ENCODE measurements at regions not wholly inside any gene's neighbourhood (a gene's known extent, or its start where the extent isn't known, plus 50 kb on each side); places are given as distances from the start of the nearest gene placed in this dataset.
"Not testable (repeated sequence)": the region's sequence is repeated elsewhere in the genome, so short reads cannot be mapped to it uniquely, and the experiment has no call there.

GRCh38 chr6:8645212-8645611, 209.9 kb upstream of the SLC35B3 start:
- no peaks in the 10 kb centered on the region for H3K36me3 Mint-ChIP-seq
- DNase-seq (no peak), ATAC-seq (no peak)
- H3K9me3 Mint-ChIP-seq (ENCODE audit: low read depth): peaks cover 25% of the 10 kb centered on the region
- H3K4me1 Mint-ChIP-seq: no peaks in the 10 kb centered on the region
- H3K27me3 Mint-ChIP-seq: no peaks in the 10 kb centered on the region
- no peak overlapping the region for H3K27ac Mint-ChIP-seq
- CTCF ChIA-PET: no interaction called here
- no peak overlapping the region for H3K4me3 Mint-ChIP-seq

GRCh38 chr6:8644306-8644705, 209.0 kb upstream of the SLC35B3 start:
- ATAC-seq (no peak), DNase-seq (no peak)
- CTCF ChIA-PET: no interaction called here
- Mint-ChIP-seq H3K9me3 (ENCODE audit: low read depth) (peaks cover 21% of the 10 kb centered on the region), H3K4me1 (no peaks in the 10 kb centered on the region), H3K36me3 (no peaks in the 10 kb centered on the region), H3K4me3 (no peak overlapping the region), H3K27ac (no peak overlapping the region), H3K27me3 (no peaks in the 10 kb centered on the region)

- ATAC-seq (no peak), DNase-seq (no peak)
- no peak overlapping the region for H3K27ac Mint-ChIP-seq
- no peaks in the 10 kb centered on the region for H3K27me3 Mint-ChIP-seq
- no peaks in the 10 kb centered on the region for H3K36me3 Mint-ChIP-seq
- H3K4me3 Mint-ChIP-seq: no peak overlapping the region
- CTCF ChIA-PET: no interaction called here
- peaks cover 15% of the 10 kb centered on the region for H3K9me3 Mint-ChIP-seq (ENCODE audit: low read depth)
- no peaks in the 10 kb centered on the region for H3K4me1 Mint-ChIP-seq
Measured at GRCh38 chr6:8642854-8643253, 207.5 kb upstream of the SLC35B3 start.

- CTCF ChIA-PET: no interaction called here
- H3K36me3 Mint-ChIP-seq: no peaks in the 10 kb centered on the region
- H3K4me3 Mint-ChIP-seq: no peak overlapping the region
- H3K9me3 Mint-ChIP-seq (ENCODE audit: low read depth): peaks cover 11% of the 10 kb centered on the region
- DNase-seq (no peak), ATAC-seq (no peak)
- H3K27me3 Mint-ChIP-seq: no peaks in the 10 kb centered on the region
- H3K27ac Mint-ChIP-seq: no peak overlapping the region
- no peaks in the 10 kb centered on the region for H3K4me1 Mint-ChIP-seq
Measured at GRCh38 chr6:8642131-8642530, 206.8 kb upstream of the SLC35B3 start.

GRCh38 chr6:8639928-8640649, 204.7 kb upstream of the SLC35B3 start:
- H3K27me3 Mint-ChIP-seq: no peaks in the 10 kb centered on the region
- H3K4me1 Mint-ChIP-seq: no peaks in the 10 kb centered on the region
- CTCF ChIA-PET: no interaction called here
- H3K27ac Mint-ChIP-seq: no peak overlapping the region
- DNase-seq: no peak
- ATAC-seq: no peak
- peaks cover 10% of the 10 kb centered on the region for H3K9me3 Mint-ChIP-seq (ENCODE audit: low read depth)
- H3K36me3 Mint-ChIP-seq: no peaks in the 10 kb centered on the region
- no peak overlapping the region for H3K4me3 Mint-ChIP-seq

GRCh38 chr6:8637896-8638597, 202.7 kb upstream of the SLC35B3 start:
- Mint-ChIP-seq H3K4me3 (no peak overlapping the region), H3K9me3 (ENCODE audit: low read depth) (peaks cover 5% of the 10 kb centered on the region), H3K27me3 (no peaks in the 10 kb centered on the region), H3K36me3 (no peaks in the 10 kb centered on the region), H3K4me1 (no peaks in the 10 kb centered on the region), H3K27ac (no peak overlapping the region)
- ATAC-seq (no peak), DNase-seq (no peak)
- CTCF ChIA-PET: no interaction called here

- ATAC-seq: no peak
Measured at GRCh38 chr6:8633762-8634161, 198.4 kb upstream of the SLC35B3 start.

GRCh38 chr6:8628736-8629135, 193.4 kb upstream of the SLC35B3 start:
- DNase-seq (no peak), ATAC-seq (no peak)
- H3K27ac Mint-ChIP-seq: no peak overlapping the region
- H3K27me3 Mint-ChIP-seq: no peaks in the 10 kb centered on the region
- no peak overlapping the region for H3K4me3 Mint-ChIP-seq
- no peaks in the 10 kb centered on the region for H3K4me1 Mint-ChIP-seq
- H3K36me3 Mint-ChIP-seq: no peaks in the 10 kb centered on the region
- H3K9me3 Mint-ChIP-seq (ENCODE audit: low read depth): peaks cover 7% of the 10 kb centered on the region
- CTCF ChIA-PET: no interaction called here

More at GRCh38 chr6:8633762-8634161, 198.4 kb upstream of the SLC35B3 start:
- Mint-ChIP-seq H3K36me3 (no peaks in the 10 kb centered on the region), H3K4me3 (no peak overlapping the region), H3K9me3 (ENCODE audit: low read depth) (peaks cover 9% of the 10 kb centered on the region), H3K27ac (no peak overlapping the region), H3K4me1 (no peaks in the 10 kb centered on the region), H3K27me3 (no peaks in the 10 kb centered on the region)
- CTCF ChIA-PET: no interaction called here
- no peak for DNase-seq

- no peaks in the 10 kb centered on the region for H3K27me3 Mint-ChIP-seq
- no peak overlapping the region for H3K27ac Mint-ChIP-seq
- ATAC-seq (no peak), DNase-seq (no peak)
- peaks cover 7% of the 10 kb centered on the region for H3K9me3 Mint-ChIP-seq (ENCODE audit: low read depth)
- no peaks in the 10 kb centered on the region for H3K36me3 Mint-ChIP-seq
- H3K4me1 Mint-ChIP-seq: no peaks in the 10 kb centered on the region
- H3K4me3 Mint-ChIP-seq: no peak overlapping the region
- CTCF ChIA-PET: no interaction called here
Measured at GRCh38 chr6:8628063-8628462, 192.7 kb upstream of the SLC35B3 start.

GRCh38 chr6:8627085-8627861, 191.9 kb upstream of the SLC35B3 start:
- CTCF ChIA-PET: no interaction called here
- Mint-ChIP-seq H3K27ac (no peak overlapping the region), H3K9me3 (ENCODE audit: low read depth) (peaks cover 7% of the 10 kb centered on the region), H3K36me3 (no peaks in the 10 kb centered on the region), H3K4me3 (no peak overlapping the region), H3K4me1 (no peaks in the 10 kb centered on the region), H3K27me3 (no peaks in the 10 kb centered on the region)
- no peak for DNase-seq
- ATAC-seq: no peak

GRCh38 chr6:8624665-8625064, 189.3 kb upstream of the SLC35B3 start:
- CTCF ChIA-PET: no interaction called here
- no peak overlapping the region for H3K27ac Mint-ChIP-seq

GRCh38 chr6:8623441-8623840, 188.1 kb upstream of the SLC35B3 start:
- ATAC-seq: no peak
- CTCF ChIA-PET: no interaction called here

More at GRCh38 chr6:8624665-8625064, 189.3 kb upstream of the SLC35B3 start:
- no peak for DNase-seq
- ATAC-seq: no peak
- no peaks in the 10 kb centered on the region for H3K36me3 Mint-ChIP-seq
- H3K4me3 Mint-ChIP-seq: no peak overlapping the region
- H3K4me1 Mint-ChIP-seq: no peaks in the 10 kb centered on the region
- no peaks in the 10 kb centered on the region for H3K27me3 Mint-ChIP-seq
- peaks cover 3% of the 10 kb centered on the region for H3K9me3 Mint-ChIP-seq (ENCODE audit: low read depth)

GRCh38 chr6:8619853-8620252, 184.5 kb upstream of the SLC35B3 start:
- CTCF ChIA-PET: no interaction called here
- H3K27ac Mint-ChIP-seq: no peak overlapping the region
- H3K36me3 Mint-ChIP-seq: no peaks in the 10 kb centered on the region
- DNase-seq: no peak
- no peaks in the 10 kb centered on the region for H3K27me3 Mint-ChIP-seq
- peaks cover 9% of the 10 kb centered on the region for H3K9me3 Mint-ChIP-seq (ENCODE audit: low read depth)
- no peak overlapping the region for H3K4me3 Mint-ChIP-seq
- no peaks in the 10 kb centered on the region for H3K4me1 Mint-ChIP-seq
- no peak for ATAC-seq

More at GRCh38 chr6:8623441-8623840, 188.1 kb upstream of the SLC35B3 start:
- DNase-seq: no peak
- H3K27ac Mint-ChIP-seq: no peak overlapping the region
- no peaks in the 10 kb centered on the region for H3K4me1 Mint-ChIP-seq
- H3K36me3 Mint-ChIP-seq: no peaks in the 10 kb centered on the region
- no peak overlapping the region for H3K4me3 Mint-ChIP-seq
- peaks cover 5% of the 10 kb centered on the region for H3K9me3 Mint-ChIP-seq (ENCODE audit: low read depth)
- H3K27me3 Mint-ChIP-seq: no peaks in the 10 kb centered on the region

- H3K27me3 Mint-ChIP-seq; H3K27ac Mint-ChIP-seq; ATAC-seq; DNase-seq; CTCF ChIA-PET; H3K9me3 Mint-ChIP-seq (ENCODE audit: low read depth); H3K4me3 Mint-ChIP-seq; H3K4me1 Mint-ChIP-seq; H3K36me3 Mint-ChIP-seq: not testable (repeated sequence)
Measured at GRCh38 chr6:8619408-8619807, 184.1 kb upstream of the SLC35B3 start.

All from activated CD8-positive, alpha-beta memory T cell treated with anti-CD3 and anti-CD28 coated beads, Interleukin-2, amount 10 ng/mL, durations not matched to agents 7 days and 5 days (primary cell).